ENCODE measurements at regions not wholly inside any gene's neighbourhood (a gene's known extent, or its start where the extent isn't known, plus 50 kb on each side); places are given as distances from the start of the nearest gene placed in this dataset.

- Histone ChIP-seq H3K4me3 (ENCODE audit: low read length) (no peak overlapping the region), H3K27ac (ENCODE audit: low read length) (no peak overlapping the region), H3K4me1 (ENCODE audit: control insufficient read depth, insufficient read depth, low read length) (0 out of 2 replicates have a peak, but pooled peaks cover under 1% of the 10 kb centered on the region), H3K27me3 (ENCODE audit: control insufficient read depth, insufficient read depth, low read length) (no peaks in the 10 kb centered on the region), H3K9me3 (ENCODE audit: control insufficient read depth, insufficient read depth, low read length) (no peaks in the 10 kb centered on the region), H3K36me3 (ENCODE audit: control insufficient read depth, insufficient read depth, low read length) (no peaks in the 10 kb centered on the region)
- no peak for DNase-seq (ENCODE audit: low read depth, low spot score)
- no CpG with 5 or more reads among the region's 4 CpGs for WGBS (ENCODE audit: insufficient coverage, insufficient read length)
Observed at GRCh38 chr3:193884652-193885051, 251.3 kb upstream of the HES1 start.

- no peak overlapping the region for H3K4me3 ChIP-seq (ENCODE audit: low read length)
- H3K36me3 ChIP-seq (ENCODE audit: control insufficient read depth, insufficient read depth, low read length): no peaks in the 10 kb centered on the region
- WGBS (ENCODE audit: insufficient coverage, insufficient read length): no CpG with 5 or more reads among the region's 6 CpGs
- no peaks in the 10 kb centered on the region for H3K9me3 ChIP-seq (ENCODE audit: control insufficient read depth, insufficient read depth, low read length)
- H3K4me1 ChIP-seq (ENCODE audit: control insufficient read depth, insufficient read depth, low read length): no peaks in the 10 kb centered on the region
- H3K27ac ChIP-seq (ENCODE audit: low read length): no peak overlapping the region
- no peaks in the 10 kb centered on the region for H3K27me3 ChIP-seq (ENCODE audit: control insufficient read depth, insufficient read depth, low read length)
- DNase-seq (ENCODE audit: low read depth, low spot score): no peak
Observed at GRCh38 chr3:193885832-193886231, 250.1 kb upstream of the HES1 start.

- Histone ChIP-seq H3K4me1 (ENCODE audit: control insufficient read depth, insufficient read depth, low read length) (no peaks in the 10 kb centered on the region), H3K4me3 (ENCODE audit: low read length) (no peak overlapping the region), H3K9me3 (ENCODE audit: control insufficient read depth, insufficient read depth, low read length) (no peaks in the 10 kb centered on the region), H3K36me3 (ENCODE audit: control insufficient read depth, insufficient read depth, low read length) (no peaks in the 10 kb centered on the region), H3K27ac (ENCODE audit: low read length) (no peak overlapping the region), H3K27me3 (ENCODE audit: control insufficient read depth, insufficient read depth, low read length) (no peaks in the 10 kb centered on the region)
- WGBS (ENCODE audit: insufficient coverage, insufficient read length): no CpG with 5 or more reads among the region's 12 CpGs
- no peak for DNase-seq (ENCODE audit: low read depth, low spot score)
Observed at GRCh38 chr3:193890016-193890897, 245.7 kb upstream of the HES1 start.

- no CpG with 5 or more reads among the region's 10 CpGs for WGBS (ENCODE audit: insufficient coverage, insufficient read length)
- Histone ChIP-seq H3K4me1 (ENCODE audit: control insufficient read depth, insufficient read depth, low read length) (no peaks in the 10 kb centered on the region), H3K9me3 (ENCODE audit: control insufficient read depth, insufficient read depth, low read length) (no peaks in the 10 kb centered on the region), H3K27ac (ENCODE audit: low read length) (no peak overlapping the region), H3K27me3 (ENCODE audit: control insufficient read depth, insufficient read depth, low read length) (no peaks in the 10 kb centered on the region), H3K4me3 (ENCODE audit: low read length) (no peak overlapping the region), H3K36me3 (ENCODE audit: control insufficient read depth, insufficient read depth, low read length) (no peaks in the 10 kb centered on the region)
- no peak for DNase-seq (ENCODE audit: low read depth, low spot score)
Observed at GRCh38 chr3:193894121-193894863, 241.7 kb upstream of the HES1 start.

- no CpG with 5 or more reads among the region's 4 CpGs for WGBS (ENCODE audit: insufficient coverage, insufficient read length)
Observed at GRCh38 chr3:193895409-193895808, 240.5 kb upstream of the HES1 start.

GRCh38 chr3:193896419-193896818 is 239.5 kb upstream of the HES1 start:
- H3K27me3 ChIP-seq (ENCODE audit: control insufficient read depth, insufficient read depth, low read length): no peaks in the 10 kb centered on the region
- no peaks in the 10 kb centered on the region for H3K4me1 ChIP-seq (ENCODE audit: control insufficient read depth, insufficient read depth, low read length)
- no CpG with 5 or more reads among the region's 7 CpGs for WGBS (ENCODE audit: insufficient coverage, insufficient read length)
- no peaks in the 10 kb centered on the region for H3K36me3 ChIP-seq (ENCODE audit: control insufficient read depth, insufficient read depth, low read length)
- no peak for DNase-seq (ENCODE audit: low read depth, low spot score)
- H3K4me3 ChIP-seq (ENCODE audit: low read length): no peak overlapping the region
- H3K9me3 ChIP-seq (ENCODE audit: control insufficient read depth, insufficient read depth, low read length): no peaks in the 10 kb centered on the region
- no peak overlapping the region for H3K27ac ChIP-seq (ENCODE audit: low read length)

More at GRCh38 chr3:193895409-193895808, 240.5 kb upstream of the HES1 start:
- Histone ChIP-seq H3K4me3 (ENCODE audit: low read length) (no peak overlapping the region), H3K9me3 (ENCODE audit: control insufficient read depth, insufficient read depth, low read length) (no peaks in the 10 kb centered on the region), H3K36me3 (ENCODE audit: control insufficient read depth, insufficient read depth, low read length) (no peaks in the 10 kb centered on the region), H3K27ac (ENCODE audit: low read length) (no peak overlapping the region), H3K27me3 (ENCODE audit: control insufficient read depth, insufficient read depth, low read length) (no peaks in the 10 kb centered on the region), H3K4me1 (ENCODE audit: control insufficient read depth, insufficient read depth, low read length) (no peaks in the 10 kb centered on the region)
- no peak for DNase-seq (ENCODE audit: low read depth, low spot score)

- H3K4me1 ChIP-seq (ENCODE audit: control insufficient read depth, insufficient read depth, low read length): no peaks in the 10 kb centered on the region
- H3K36me3 ChIP-seq (ENCODE audit: control insufficient read depth, insufficient read depth, low read length): no peaks in the 10 kb centered on the region
- H3K27me3 ChIP-seq (ENCODE audit: control insufficient read depth, insufficient read depth, low read length): no peaks in the 10 kb centered on the region
- DNase-seq (ENCODE audit: low read depth, low spot score): no peak
- H3K4me3 ChIP-seq (ENCODE audit: low read length): no peak overlapping the region
- H3K27ac ChIP-seq (ENCODE audit: low read length): no peak overlapping the region
- no CpG with 5 or more reads among the region's 10 CpGs for WGBS (ENCODE audit: insufficient coverage, insufficient read length)
- no peaks in the 10 kb centered on the region for H3K9me3 ChIP-seq (ENCODE audit: control insufficient read depth, insufficient read depth, low read length)
Observed at GRCh38 chr3:193897288-193897687, 238.7 kb upstream of the HES1 start.

- no CpG with 5 or more reads among the region's 10 CpGs for WGBS (ENCODE audit: insufficient coverage, insufficient read length)
- no peak for DNase-seq (ENCODE audit: low read depth, low spot score)
Observed at GRCh38 chr3:193897731-193898180, 238.2 kb upstream of the HES1 start.

GRCh38 chr3:193899001-193899400 is 236.9 kb upstream of the HES1 start:
- no peak for DNase-seq (ENCODE audit: low read depth, low spot score)
- Histone ChIP-seq H3K36me3 (ENCODE audit: control insufficient read depth, insufficient read depth, low read length) (no peaks in the 10 kb centered on the region), H3K9me3 (ENCODE audit: control insufficient read depth, insufficient read depth, low read length) (no peaks in the 10 kb centered on the region), H3K4me1 (ENCODE audit: control insufficient read depth, insufficient read depth, low read length) (no peaks in the 10 kb centered on the region), H3K27ac (ENCODE audit: low read length) (no peak overlapping the region), H3K27me3 (ENCODE audit: control insufficient read depth, insufficient read depth, low read length) (no peaks in the 10 kb centered on the region), H3K4me3 (ENCODE audit: low read length) (no peak overlapping the region)
- no CpG with 5 or more reads among the region's 1 CpG for WGBS (ENCODE audit: insufficient coverage, insufficient read length)

More at GRCh38 chr3:193897731-193898180, 238.2 kb upstream of the HES1 start:
- no peak overlapping the region for H3K4me3 ChIP-seq (ENCODE audit: low read length)
- H3K36me3 ChIP-seq (ENCODE audit: control insufficient read depth, insufficient read depth, low read length): no peaks in the 10 kb centered on the region
- H3K4me1 ChIP-seq (ENCODE audit: control insufficient read depth, insufficient read depth, low read length): no peaks in the 10 kb centered on the region
- H3K27me3 ChIP-seq (ENCODE audit: control insufficient read depth, insufficient read depth, low read length): no peaks in the 10 kb centered on the region
- no peak overlapping the region for H3K27ac ChIP-seq (ENCODE audit: low read length)
- no peaks in the 10 kb centered on the region for H3K9me3 ChIP-seq (ENCODE audit: control insufficient read depth, insufficient read depth, low read length)

- Histone ChIP-seq H3K9me3 (ENCODE audit: control insufficient read depth, insufficient read depth, low read length) (no peaks in the 10 kb centered on the region), H3K27ac (ENCODE audit: low read length) (no peak overlapping the region), H3K27me3 (ENCODE audit: control insufficient read depth, insufficient read depth, low read length) (no peaks in the 10 kb centered on the region), H3K4me1 (ENCODE audit: control insufficient read depth, insufficient read depth, low read length) (no peaks in the 10 kb centered on the region), H3K36me3 (ENCODE audit: control insufficient read depth, insufficient read depth, low read length) (no peaks in the 10 kb centered on the region), H3K4me3 (ENCODE audit: low read length) (no peak overlapping the region)
- WGBS (ENCODE audit: insufficient coverage, insufficient read length): no CpG with 5 or more reads among the region's 1 CpG
- DNase-seq (ENCODE audit: low read depth, low spot score): no peak
Observed at GRCh38 chr3:193901007-193901406, 234.9 kb upstream of the HES1 start.
